Lower lobe of right lung (tissue), 2 donors: ENCODE measurements at regions not wholly inside any gene's neighbourhood (a gene's known extent, or its start where the extent isn't known, plus 50 kb on each side); places are given as distances from the start of the nearest gene placed in this dataset.

Source experiments
- ATAC-seq, 2 donors: fragments of 200-7000 bp; cut with Tn5 transposase; one replicate each; pipeline ENCODE4 v1.9.1; 2020 to 2022; ENCODE audit warnings: mild to moderate bottlenecking in 2 of 2, moderate library complexity in 2 of 2
- DNase-seq: peaks from one replicate; pipeline ENCODE4 v3.0.0-alpha.2; 2020
- H3K27ac ChIP-seq: fragments of 200-600 bp; one replicate; pipeline ENCODE4 v1.8.0; 2022
- H3K27me3 ChIP-seq: fragments of 200-600 bp; one replicate; pipeline ENCODE4 v1.8.0; 2022; ENCODE audit warnings: low read depth
- H3K36me3 ChIP-seq: fragments of 200-600 bp; one replicate; pipeline ENCODE4 v1.8.0; 2022; ENCODE audit warnings: mild to moderate bottlenecking
- H3K4me1 ChIP-seq: fragments of 200-600 bp; one replicate; pipeline ENCODE4 v1.8.0; 2022
- H3K4me3 ChIP-seq: fragments of 200-600 bp; one replicate; pipeline ENCODE4 v1.8.0; 2022; ENCODE audit warnings: mild to moderate bottlenecking
- H3K9me3 ChIP-seq: fragments of 200-600 bp; one replicate; pipeline ENCODE4 v1.8.0; 2022
- intact Hi-C: fragments of 100-400 bp; cut with DNase I; formaldehyde crosslinking; loops from one replicate; pipeline ENCODE4 v1.11.0; 2022
- TF ChIP-seq, protein P1 (sequence below): fragments of 200-600 bp; IDR thresholded peaks from one replicate; pipeline ENCODE4 v1.8.0; 2022; ENCODE audit warnings: antibody characterized with exemption, mild to moderate bottlenecking
- donor health status: DM: no; HTN: yes; CAD: no; lungs with severe emphysema.

DNA sequence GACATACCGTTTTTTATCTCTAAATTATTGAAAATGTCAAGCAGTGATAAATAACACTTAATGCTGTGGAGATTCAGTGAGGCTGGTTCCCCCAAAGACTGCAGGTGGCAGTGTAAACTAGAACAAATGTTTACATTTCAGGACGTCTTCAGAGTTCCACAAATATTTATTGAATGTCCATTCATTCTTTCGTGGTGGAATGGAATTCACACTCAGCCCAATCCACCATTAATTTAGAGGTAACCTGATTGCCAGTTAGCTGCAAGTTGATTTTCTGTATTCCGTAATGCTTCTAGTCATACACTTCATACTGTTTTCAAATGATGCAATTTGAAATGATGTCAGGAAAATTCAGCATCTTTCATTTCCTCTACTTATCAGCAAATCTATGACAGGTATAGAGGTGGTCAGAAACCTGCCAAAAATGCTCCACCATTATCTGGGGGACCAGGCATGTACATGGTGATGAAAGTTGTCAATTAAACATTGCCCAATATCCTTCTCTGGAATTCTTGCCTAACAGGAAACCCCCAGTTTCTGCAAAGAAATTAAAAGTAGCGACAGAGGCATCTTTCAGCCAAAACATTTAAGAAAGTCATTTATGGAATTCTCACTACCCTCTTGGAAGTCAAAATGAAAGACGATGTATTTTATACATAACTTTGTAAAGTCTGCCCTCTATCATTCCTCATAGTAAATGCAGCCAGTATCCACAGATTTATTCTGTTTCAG, 94.3 kb upstream of the BMAL1 start:
- no peaks in the 10 kb centered on the region for H3K27me3 ChIP-seq
- H3K4me3 ChIP-seq = no peak overlapping the region
- no peak overlapping the region for H3K27ac ChIP-seq
- ATAC-seq (peak; percentile 58 to 72), DNase-seq (no peak)
- TF ChIP-seq, protein P1, sequence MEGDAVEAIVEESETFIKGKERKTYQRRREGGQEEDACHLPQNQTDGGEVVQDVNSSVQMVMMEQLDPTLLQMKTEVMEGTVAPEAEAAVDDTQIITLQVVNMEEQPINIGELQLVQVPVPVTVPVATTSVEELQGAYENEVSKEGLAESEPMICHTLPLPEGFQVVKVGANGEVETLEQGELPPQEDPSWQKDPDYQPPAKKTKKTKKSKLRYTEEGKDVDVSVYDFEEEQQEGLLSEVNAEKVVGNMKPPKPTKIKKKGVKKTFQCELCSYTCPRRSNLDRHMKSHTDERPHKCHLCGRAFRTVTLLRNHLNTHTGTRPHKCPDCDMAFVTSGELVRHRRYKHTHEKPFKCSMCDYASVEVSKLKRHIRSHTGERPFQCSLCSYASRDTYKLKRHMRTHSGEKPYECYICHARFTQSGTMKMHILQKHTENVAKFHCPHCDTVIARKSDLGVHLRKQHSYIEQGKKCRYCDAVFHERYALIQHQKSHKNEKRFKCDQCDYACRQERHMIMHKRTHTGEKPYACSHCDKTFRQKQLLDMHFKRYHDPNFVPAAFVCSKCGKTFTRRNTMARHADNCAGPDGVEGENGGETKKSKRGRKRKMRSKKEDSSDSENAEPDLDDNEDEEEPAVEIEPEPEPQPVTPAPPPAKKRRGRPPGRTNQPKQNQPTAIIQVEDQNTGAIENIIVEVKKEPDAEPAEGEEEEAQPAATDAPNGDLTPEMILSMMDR = peak; percentile 44
- intact Hi-C loops = no loop called here
- peaks cover 15% of the 10 kb centered on the region for H3K9me3 ChIP-seq
- no peaks in the 10 kb centered on the region for H3K36me3 ChIP-seq
- H3K4me1 ChIP-seq = peaks cover 12% of the 10 kb centered on the region

DNA sequence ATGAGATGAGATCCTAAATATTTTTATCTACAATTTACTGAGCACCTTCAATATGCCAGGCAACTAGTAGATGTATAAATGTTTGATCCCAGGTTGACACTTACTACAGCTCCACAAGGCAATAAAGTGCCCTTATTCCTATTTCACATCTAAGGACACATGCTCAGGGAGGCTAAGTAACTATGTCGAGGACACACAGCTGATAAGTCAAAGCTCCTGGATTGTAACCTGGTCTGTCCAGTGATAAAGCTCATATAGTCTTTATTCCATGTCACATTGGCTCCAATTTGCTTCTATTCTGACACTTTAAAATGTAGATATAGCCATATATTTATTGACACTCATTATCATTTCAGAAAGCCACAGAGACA, 93.8 kb upstream of the BMAL1 start:
- Histone ChIP-seq H3K9me3 (peaks cover 15% of the 10 kb centered on the region), H3K4me3 (no peak overlapping the region), H3K4me1 (peaks cover 12% of the 10 kb centered on the region), H3K27ac (no peak overlapping the region), H3K27me3 (no peaks in the 10 kb centered on the region), H3K36me3 (no peaks in the 10 kb centered on the region)
- TF ChIP-seq, protein P1 = no peak
- DNase-seq (no peak), ATAC-seq (peak; percentile 29 to 33)
- intact Hi-C loops = no loop called here

DNA sequence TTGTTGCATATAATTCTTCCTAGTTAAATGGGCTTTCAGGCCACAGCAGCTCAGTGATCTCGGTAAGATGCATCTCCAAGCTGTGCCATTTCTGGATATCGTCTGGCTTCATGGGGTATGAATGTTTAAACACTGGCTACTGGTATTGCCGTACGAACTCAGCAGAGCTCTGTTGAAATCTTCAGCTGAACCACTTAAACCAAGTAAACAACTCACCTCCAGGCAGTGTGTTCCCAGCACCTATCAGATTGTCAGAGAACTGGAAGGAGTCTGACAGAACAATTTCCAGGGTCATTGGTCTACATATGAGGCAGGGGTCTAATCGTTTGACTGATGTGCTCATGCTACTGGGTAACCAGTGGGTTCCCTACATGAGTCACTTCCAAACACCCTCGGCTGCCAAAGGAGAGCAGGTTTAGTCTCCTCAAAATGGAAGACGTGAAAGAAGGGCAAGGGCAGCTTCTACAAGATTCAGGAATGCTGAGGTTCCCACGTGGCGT, 93.2 kb upstream of the BMAL1 start:
- H3K27ac ChIP-seq = no peak overlapping the region
- H3K4me1 ChIP-seq = peaks cover 12% of the 10 kb centered on the region
- no peaks in the 10 kb centered on the region for H3K36me3 ChIP-seq
- TF ChIP-seq, protein P1 = no peak
- no peaks in the 10 kb centered on the region for H3K27me3 ChIP-seq
- DNase-seq = no peak
- H3K9me3 ChIP-seq = peaks cover 15% of the 10 kb centered on the region
- no peak overlapping the region for H3K4me3 ChIP-seq
- intact Hi-C loops = no loop called here
- peak; percentile 85 to 93 for ATAC-seq

DNA sequence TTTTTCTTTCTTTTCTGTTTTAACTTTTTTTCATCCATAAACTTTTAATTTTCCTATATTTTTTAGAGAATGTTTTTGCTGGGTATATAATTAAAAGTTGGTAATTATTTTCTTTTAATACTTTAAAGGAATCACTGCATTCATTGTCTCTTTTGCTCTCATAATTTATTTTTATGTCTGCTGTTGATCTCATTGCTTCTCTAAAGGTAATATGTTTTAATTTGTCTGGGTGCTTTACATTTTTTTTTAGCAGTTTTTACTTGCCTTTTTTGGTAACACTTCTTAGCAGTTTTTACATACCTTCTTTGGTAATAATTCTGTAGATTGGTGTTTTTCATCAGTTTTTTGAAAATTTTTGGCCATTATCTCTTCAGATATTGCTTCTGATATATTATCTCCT, 89.4 kb upstream of the BMAL1 start:
- Histone ChIP-seq H3K36me3 (no peaks in the 10 kb centered on the region), H3K4me1 (peaks cover 8% of the 10 kb centered on the region), H3K9me3 (peaks cover 15% of the 10 kb centered on the region), H3K4me3 (no peak overlapping the region), H3K27ac (no peak overlapping the region), H3K27me3 (no peaks in the 10 kb centered on the region)
- ATAC-seq (no peak), DNase-seq (no peak)
- intact Hi-C loops = no loop called here
- TF ChIP-seq, protein P1 = no peak

DNA sequence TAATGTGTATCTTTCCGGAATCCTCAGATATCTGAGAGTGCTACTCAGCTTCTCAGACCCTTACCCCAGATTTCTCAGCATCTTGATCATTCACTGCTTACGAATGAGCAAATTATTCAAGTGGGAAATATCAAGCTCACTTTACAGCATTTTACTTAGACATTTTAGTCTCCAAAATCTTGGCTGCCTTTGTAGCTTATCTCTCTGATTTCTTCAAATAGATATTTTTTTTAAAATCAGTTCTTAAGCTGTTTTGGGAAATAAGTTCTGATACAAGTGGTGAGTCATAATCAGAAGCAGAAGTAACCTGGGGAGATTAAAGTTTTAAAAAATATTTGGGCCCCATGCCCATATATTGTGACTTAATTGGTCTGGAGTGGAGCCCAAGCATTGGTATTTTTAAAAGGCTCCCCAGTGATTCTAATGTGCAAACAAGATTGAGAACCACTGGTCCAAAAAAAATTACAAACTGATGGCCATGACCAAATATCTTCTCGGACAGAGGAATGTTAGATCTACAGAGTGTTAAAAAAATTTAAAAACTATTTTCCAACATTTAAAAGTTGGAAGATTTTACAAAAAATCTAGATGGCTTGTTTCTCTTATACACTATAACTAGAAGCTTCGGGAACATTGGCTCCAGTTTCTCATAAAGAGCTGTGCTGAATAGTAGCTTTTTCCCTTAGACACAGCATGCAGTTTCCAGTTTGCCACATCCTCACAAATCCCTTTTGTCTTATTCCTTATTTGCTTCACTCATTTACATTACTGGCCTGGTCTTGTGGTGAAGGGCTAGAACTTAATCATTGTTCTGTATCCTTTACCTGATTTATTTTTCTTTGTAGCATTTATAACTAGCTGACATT, 87.8 kb upstream of the BMAL1 start:
- TF ChIP-seq, protein P1 = no peak
- ATAC-seq (no peak), DNase-seq (no peak)
- Histone ChIP-seq H3K4me1 (no peaks in the 10 kb centered on the region), H3K27me3 (no peaks in the 10 kb centered on the region), H3K36me3 (no peaks in the 10 kb centered on the region), H3K9me3 (peaks cover 15% of the 10 kb centered on the region), H3K27ac (no peak overlapping the region), H3K4me3 (no peak overlapping the region)
- intact Hi-C loops = no loop called here
